Endothelial cell of umbilical vein (primary cell): ENCODE measurements at regions not wholly inside any gene's neighbourhood (a gene's known extent, or its start where the extent isn't known, plus 50 kb on each side); places are given as distances from the start of the nearest gene placed in this dataset.
A peak's percentile ranks its signal among the peaks of the same experiment; 100 is the strongest.

Experiments
- BruUV-seq: library from RNA; stranded (reverse); fragments of 400-500 nt; replicated peaks from 2 replicates; lab custom pipeline; 2021; lab: Mats Ljungman, UMichigan
- CTCF ChIA-PET: fragments of 300-600, 350-600 bp; sonication (Branson Sonifier 250); formaldehyde crosslinking; loops from one replicate; lab custom pipeline; 2021; ENCODE audit warnings: antibody characterized with exemption, inconsistent platforms; lab: Charles Lee
- POLR2A ChIA-PET: fragments of 300-600, 350-600 bp; sonication (Branson Sonifier 250); formaldehyde crosslinking; loops from one replicate; lab custom pipeline; 2021; ENCODE audit warnings: antibody characterized with exemption, inconsistent platforms; lab: Charles Lee
- DNase-seq: peaks from one replicate; pipeline ENCODE4 v3.0.0-alpha.2; 2011; ENCODE audit warnings: low read depth, low spot score
- FAIRE-seq: peaks from 2 replicates; lab custom pipeline; 2011; peaks lifted over from hg19 to GRCh38; lab: Jason Lieb, UNC
- H2AFZ ChIP-seq: 2 replicates; pipeline ENCODE4 v1.6.0; 2012; ENCODE audit warnings: low read depth, low read length, control low read depth, inconsistent platforms
- H3K27ac ChIP-seq: 2 replicates; pipeline ENCODE4 v1.5.1; 2011; ENCODE audit warnings: low read depth, mild to moderate bottlenecking, control low read depth, low read length, moderate library complexity; ENCODE audit not compliant: insufficient read depth
- H3K27me3 ChIP-seq, 2 experiments: 2 replicates each; pipeline versions ENCODE4 v1.6.0 to v1.6.1; 2011; ENCODE audit warnings: low read length in 2 of 2, mixed read lengths in 1 of 2; ENCODE audit not compliant: control insufficient read depth in 2 of 2, insufficient read depth in 2 of 2
- H3K36me3 ChIP-seq, 2 experiments: 2 replicates in 1 of 2; 3 replicates in 1 of 2; pipeline ENCODE4 v1.5.1; 2011; ENCODE audit warnings: low read length in 2 of 2, mild to moderate bottlenecking in 1 of 2, moderate library complexity in 1 of 2; ENCODE audit not compliant: control insufficient read depth in 2 of 2, insufficient read depth in 2 of 2; ENCODE audit errors: extremely low read depth in 1 of 2
- H3K4me1 ChIP-seq: 3 replicates; pipeline ENCODE4 v1.5.1; 2011; ENCODE audit warnings: mild to moderate bottlenecking, low read length; ENCODE audit not compliant: control insufficient read depth, insufficient read depth; ENCODE audit errors: extremely low read depth
- H3K4me2 ChIP-seq: 2 replicates; pipeline ENCODE4 v1.6.1; 2011; ENCODE audit warnings: low read length, control low read depth, mixed read lengths; ENCODE audit not compliant: insufficient read depth
- H3K4me3 ChIP-seq, 3 experiments: fragments of 200-600 bp in 1 of 3; sonication (generic), shearing (Covaris generic) in 1 of 3; replicated peaks in 1 of 3; 2 replicates each; pipeline ENCODE4 v1.5.1; 2011 to 2016; ENCODE audit warnings: control low read depth in 3 of 3, low read length in 3 of 3, mild to moderate bottlenecking in 2 of 3, inconsistent platforms in 1 of 3, low read depth in 1 of 3, moderate library complexity in 1 of 3; ENCODE audit not compliant: insufficient read depth in 1 of 3
- H3K79me2 ChIP-seq: 2 replicates; pipeline ENCODE4 v1.6.0; 2012; ENCODE audit warnings: low read length, inconsistent platforms; ENCODE audit not compliant: control insufficient read depth, insufficient read depth
- H3K9ac ChIP-seq: replicated peaks from 2 replicates; pipeline ENCODE3; 2011; ENCODE audit warnings: low read length, control low read depth; ENCODE audit not compliant: insufficient read depth; ENCODE audit errors: extremely low read depth
- H3K9me1 ChIP-seq: replicated peaks from 3 replicates; pipeline ENCODE4 v1.6.0; 2011; ENCODE audit warnings: mild to moderate bottlenecking, low read length; ENCODE audit not compliant: control insufficient read depth, insufficient read depth; ENCODE audit errors: extremely low read depth
- H3K9me3 ChIP-seq: replicated peaks from 2 replicates; pipeline ENCODE4 v1.5.1; 2012; ENCODE audit warnings: low read length, inconsistent platforms; ENCODE audit not compliant: control insufficient read depth, insufficient read depth
- H4K20me1 ChIP-seq: replicated peaks from 2 replicates; pipeline ENCODE3; 2011; ENCODE audit warnings: mild to moderate bottlenecking, low read length; ENCODE audit not compliant: control insufficient read depth, insufficient read depth; ENCODE audit errors: extremely low read depth
- CTCF ChIP-seq, 2 donors: IDR thresholded peaks; 1 replicate in 1 of 2; 2 replicates in 1 of 2; pipeline ENCODE4 v1.5.1; 2011; ENCODE audit warnings: low read length in 2 of 2, mild to moderate bottlenecking in 2 of 2, moderate library complexity in 2 of 2, control low read depth in 1 of 2, inconsistent platforms in 1 of 2, low read depth in 1 of 2; ENCODE audit not compliant: insufficient read depth in 1 of 2; ENCODE audit errors: extremely low read depth in 1 of 2
- EZH2 ChIP-seq: IDR thresholded peaks from 2 replicates; pipeline ENCODE4 v1.6.1; 2012; ENCODE audit warnings: borderline replicate concordance, low read depth, mild to moderate bottlenecking, moderate library complexity, low read length, inconsistent platforms; ENCODE audit not compliant: severe bottlenecking
- FOS ChIP-seq: IDR thresholded peaks from 2 replicates; pipeline ENCODE4 v1.6.1; 2011; ENCODE audit warnings: mild to moderate bottlenecking, low read length, moderate library complexity, borderline replicate concordance; ENCODE audit not compliant: insufficient read depth
- GATA2 ChIP-seq: IDR thresholded peaks from 2 replicates; pipeline ENCODE4 v1.7.0; 2011; ENCODE audit warnings: low read depth, mild to moderate bottlenecking, moderate library complexity, mixed read lengths, low read length; ENCODE audit not compliant: insufficient read length, insufficient read depth
- JUN ChIP-seq: IDR thresholded peaks from 2 replicates; pipeline ENCODE4 v1.6.1; 2011; ENCODE audit warnings: borderline replicate concordance, low read depth; ENCODE audit not compliant: insufficient read length, insufficient read depth
- MYC ChIP-seq: IDR thresholded peaks from one replicate; pipeline ENCODE4 v1.6.1; 2011; ENCODE audit warnings: mild to moderate bottlenecking, low read depth, low read length
- POLR2A ChIP-seq: IDR thresholded peaks from 2 replicates; pipeline ENCODE4 v1.6.1; 2012; ENCODE audit warnings: low read depth, mild to moderate bottlenecking, control low read depth, low read length
- POLR2AphosphoS5 ChIP-seq: IDR thresholded peaks from 2 replicates; pipeline ENCODE4 v1.6.1; 2012; ENCODE audit warnings: low read depth, mild to moderate bottlenecking, control low read depth, low read length, moderate library complexity; ENCODE audit not compliant: insufficient read depth
- dilution Hi-C: fragments of 300-500 bp; cut with MboI; formaldehyde crosslinking; loops from one replicate; pipeline ENCODE4 v1.15.0; 2019; ENCODE audit warnings: low sequenced_read_pairs; ENCODE audit not compliant: extremely low pct_ligation_motif_present
- intact Hi-C: fragments of 100-400 bp; cut with micrococcal nuclease; formaldehyde crosslinking; loops from one replicate; pipeline ENCODE4 v1.10.0; 2022
- TF ChIP-seq, protein P1 (sequence below): IDR thresholded peaks from 2 replicates; pipeline ENCODE4 v1.6.1; 2011; ENCODE audit not compliant: insufficient read depth, insufficient read length

- ChIA-PET CTCF (interaction anchor here (1.0 to 2.8 kb wide), 11 partner anchors 9 to 106 kb away, joined by 3 to 9 read pairs (median 5); no protein-coding TSS in a partner anchor), POLR2A (no interaction called here)
- H3K4me1 ChIP-seq: no peaks in the 10 kb centered on the region
- H4K20me1 ChIP-seq: no peaks in the 10 kb centered on the region
- DNase-seq (peak; percentile 45), FAIRE-seq (peak; percentile 53)
- dilution Hi-C loops: no loop called here
- no TSS peak for BruUV-seq
- H3K36me3 ChIP-seq: no peaks in the 10 kb centered on the region
- H3K4me2 ChIP-seq: no peak overlapping the region
- H2AFZ ChIP-seq: peak overlapping the region; percentile 26
- intact Hi-C loops: no loop called here
- no peaks in the 10 kb centered on the region for H3K79me2 ChIP-seq
- no peaks in the 10 kb centered on the region for H3K27me3 ChIP-seq
- no peak for TF ChIP-seq POLR2AphosphoS5
- no peak for TF ChIP-seq FOS
- TF ChIP-seq, protein P1, sequence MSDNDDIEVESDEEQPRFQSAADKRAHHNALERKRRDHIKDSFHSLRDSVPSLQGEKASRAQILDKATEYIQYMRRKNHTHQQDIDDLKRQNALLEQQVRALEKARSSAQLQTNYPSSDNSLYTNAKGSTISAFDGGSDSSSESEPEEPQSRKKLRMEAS: no peak
- no peak for TF ChIP-seq POLR2A
- no peak for TF ChIP-seq JUN
- no peak for TF ChIP-seq EZH2
- TF ChIP-seq GATA2: no peak
- no peaks in the 10 kb centered on the region for H3K9me1 ChIP-seq
- no peak overlapping the region for H3K4me3 ChIP-seq
- H3K9ac ChIP-seq: no peak overlapping the region
- no peak overlapping the region for H3K27ac ChIP-seq
- no peaks in the 10 kb centered on the region for H3K9me3 ChIP-seq
These were observed 345.1 kb downstream of the MFSD1 start for GRCh38 chr3:159146856-159147435.

DNA sequence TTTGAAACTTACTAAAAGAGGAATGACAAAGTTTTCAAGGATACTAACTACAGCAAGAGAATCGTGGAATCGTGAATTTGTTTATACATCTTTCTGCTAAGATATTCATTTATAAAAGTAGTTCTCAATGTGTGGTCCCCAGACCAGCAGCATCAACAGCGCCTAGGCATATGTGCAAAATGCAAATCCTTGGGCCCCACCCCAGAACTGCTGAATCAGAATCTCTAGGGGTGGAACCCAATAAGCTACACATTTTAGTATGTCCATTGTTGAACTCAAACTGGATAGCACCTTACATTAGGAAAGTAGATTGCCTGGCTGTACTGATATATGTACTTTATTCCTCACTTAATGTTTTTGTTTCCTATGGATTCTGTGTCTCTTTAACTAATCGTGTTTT is 346.0 kb downstream of the MFSD1 start:
- Histone ChIP-seq H3K4me2 (no peak overlapping the region), H2AFZ (no peak overlapping the region), H3K9me1 (no peaks in the 10 kb centered on the region), H3K9ac (no peak overlapping the region), H3K4me3 (no peak overlapping the region), H3K4me1 (no peaks in the 10 kb centered on the region), H4K20me1 (no peaks in the 10 kb centered on the region), H3K9me3 (no peaks in the 10 kb centered on the region), H3K79me2 (no peaks in the 10 kb centered on the region), H3K27ac (no peak overlapping the region), H3K27me3 (no peaks in the 10 kb centered on the region), H3K36me3 (no peaks in the 10 kb centered on the region)
- no peak for FAIRE-seq
- no peak for DNase-seq
- no TSS peak for BruUV-seq
- POLR2A ChIA-PET: no interaction called here
- CTCF ChIA-PET: interaction anchor here (1.0 to 2.8 kb wide), 6 partner anchors 12 to 105 kb away, joined by 3 to 9 read pairs (median 6); no protein-coding TSS in a partner anchor
- TF ChIP-seq CTCF (IDR thresholded peaks at IDR 0.05; ENCODE audit: extremely low read depth in 1 of 2, insufficient read depth in 1 of 2, low read depth in 1 of 2, low read length in 2 of 2): no peak
- TF ChIP-seq MYC: no peak
- no peak for TF ChIP-seq EZH2
- TF ChIP-seq, protein P1: no peak
- intact Hi-C loops: no loop called here
- dilution Hi-C loops: no loop called here
